ENCODE measurements at regions not wholly inside any gene's neighbourhood (a gene's known extent, or its start where the extent isn't known, plus 50 kb on each side); places are given as distances from the start of the nearest gene placed in this dataset.

GRCh38 chr2:66849153-66849755 lies 414.3 kb downstream of the MEIS1 start:
- no peak for DNase-seq (ENCODE audit: low spot score)

GRCh38 chr2:66850376-66850775 lies 415.5 kb downstream of the MEIS1 start:
- no peak for DNase-seq (ENCODE audit: low spot score)

- DNase-seq (ENCODE audit: low spot score): no peak
Observed at GRCh38 chr2:66851449-66851872, 416.5 kb downstream of the MEIS1 start.

- DNase-seq (ENCODE audit: low spot score): no peak
Observed at GRCh38 chr2:66852953-66853352, 418.0 kb downstream of the MEIS1 start.

- DNase-seq (ENCODE audit: low spot score): no peak
Observed at GRCh38 chr2:66853585-66853984, 418.7 kb downstream of the MEIS1 start.

- DNase-seq (ENCODE audit: low spot score): no peak
Observed at GRCh38 chr2:66854298-66854697, 419.4 kb downstream of the MEIS1 start.

GRCh38 chr2:66862885-66863650 lies 428.1 kb downstream of the MEIS1 start:
- no peak for DNase-seq (ENCODE audit: low spot score)

GRCh38 chr2:66865161-66865560 lies 430.2 kb downstream of the MEIS1 start:
- no peak for DNase-seq (ENCODE audit: low spot score)

- no peak for DNase-seq (ENCODE audit: low spot score)
Observed at GRCh38 chr2:66866331-66867062, 431.6 kb downstream of the MEIS1 start.

- no peak for DNase-seq (ENCODE audit: low spot score)
Observed at GRCh38 chr2:66867063-66867441, 432.1 kb downstream of the MEIS1 start.

- DNase-seq (ENCODE audit: low spot score): no peak
Observed at GRCh38 chr2:66869076-66869475, 434.2 kb downstream of the MEIS1 start.

- no peak for DNase-seq (ENCODE audit: low spot score)
Observed at GRCh38 chr2:66872081-66872985, 437.4 kb downstream of the MEIS1 start.

- DNase-seq (ENCODE audit: low spot score): no peak
Observed at GRCh38 chr2:66872986-66873754, 438.2 kb downstream of the MEIS1 start.

- DNase-seq (ENCODE audit: low spot score): no peak
Observed at GRCh38 chr2:66874411-66874810, 439.5 kb downstream of the MEIS1 start.

GRCh38 chr2:66875941-66876462 lies 441.1 kb downstream of the MEIS1 start:
- DNase-seq (ENCODE audit: low spot score): no peak

- no peak for DNase-seq (ENCODE audit: low spot score)
Observed at GRCh38 chr2:66885775-66886383, 451.0 kb downstream of the MEIS1 start.

GRCh38 chr2:66888246-66888645 lies 453.3 kb downstream of the MEIS1 start:
- DNase-seq (ENCODE audit: low spot score): no peak

GRCh38 chr2:66888791-66889631 lies 454.1 kb downstream of the MEIS1 start:
- peak; percentile 7 for DNase-seq (ENCODE audit: low spot score)

GRCh38 chr2:66889632-66889882 lies 454.6 kb downstream of the MEIS1 start:
- no peak for DNase-seq (ENCODE audit: low spot score)

GRCh38 chr2:66890166-66890742 lies 455.3 kb downstream of the MEIS1 start:
- DNase-seq (ENCODE audit: low spot score): no peak
